HG03095 (cell line): ENCODE measurements at regions not wholly inside any gene's neighbourhood (a gene's known extent, or its start where the extent isn't known, plus 50 kb on each side); places are given as distances from the start of the nearest gene placed in this dataset.

Experiments
- ATAC-seq: cut with Tn5 transposase; IDR thresholded peaks from one replicate; pipeline ENCODE4 v1.9.1; 2021; ENCODE audit warnings: moderate library complexity; ENCODE audit not compliant: unreplicated experiment

DNA sequence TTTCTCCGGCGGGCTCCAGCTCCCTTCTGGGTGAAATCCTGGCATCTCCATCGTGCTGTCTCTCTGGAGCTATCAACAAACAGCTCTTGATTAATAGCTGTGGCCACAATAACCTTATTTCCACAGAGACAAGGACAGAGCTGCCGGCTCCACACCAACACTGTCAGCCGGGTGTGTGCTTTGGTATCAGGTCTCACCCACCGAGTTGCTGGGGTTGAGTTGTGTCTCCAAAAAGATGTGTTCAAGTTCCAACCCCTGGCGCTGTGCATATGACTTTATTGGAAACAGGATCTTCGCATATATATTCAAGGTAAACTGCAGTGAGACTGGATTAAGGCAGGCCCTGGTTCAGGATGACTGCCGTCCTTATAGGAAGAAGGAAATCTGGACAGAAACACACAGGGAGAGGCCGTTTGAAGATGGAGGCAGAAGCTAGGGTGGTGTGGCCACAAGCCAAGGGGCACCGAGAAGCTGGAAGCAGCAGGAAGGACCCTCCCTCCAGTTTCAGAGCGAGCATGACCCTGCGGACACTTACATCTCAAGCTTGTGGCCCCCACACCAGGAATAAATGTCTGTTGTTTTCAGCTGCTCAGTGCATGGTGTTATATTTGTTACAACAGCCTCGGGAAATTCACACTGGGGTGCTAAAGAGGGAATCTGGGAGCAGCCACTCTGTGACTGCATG is 88.4 kb upstream of the TMPRSS2 start:
- ATAC-seq: no peak

DNA sequence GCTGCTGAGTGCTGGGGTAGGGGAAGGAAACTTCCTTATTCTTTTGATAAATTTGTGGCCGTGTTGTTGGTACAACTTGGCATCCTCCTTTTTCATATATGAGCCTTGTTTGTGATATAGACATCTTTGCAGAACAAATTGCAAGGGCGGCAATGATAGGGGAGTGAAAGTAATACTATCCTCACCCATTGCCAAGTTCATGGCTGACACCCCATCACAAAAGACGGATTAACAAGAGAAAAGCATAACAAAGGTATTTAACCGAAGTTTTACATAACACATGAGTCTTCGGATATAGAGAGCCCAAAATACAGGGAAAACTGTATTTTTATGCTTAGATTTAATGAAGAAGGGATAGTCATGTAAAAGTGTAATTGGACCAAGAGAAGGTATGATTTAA is 86.3 kb upstream of the TMPRSS2 start:
- no peak for ATAC-seq

DNA sequence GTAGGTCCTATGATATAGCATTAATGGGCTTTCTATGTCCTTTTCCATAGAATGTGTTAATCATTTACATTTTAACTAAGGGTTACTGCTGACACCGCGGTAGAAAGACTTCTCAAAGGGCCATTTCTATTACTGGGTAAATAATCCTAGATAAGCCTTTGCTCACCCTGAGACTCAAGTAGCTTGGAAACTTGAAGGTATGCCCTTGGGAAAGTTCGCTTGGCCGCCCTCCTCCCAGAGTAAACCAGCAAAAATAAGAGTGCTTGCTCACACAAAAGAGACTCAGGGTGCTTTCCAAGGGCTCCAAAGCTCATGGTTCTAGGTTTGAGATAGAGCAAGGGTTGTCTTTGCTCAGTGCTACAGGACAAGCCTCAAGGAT is 85.8 kb upstream of the TMPRSS2 start:
- no peak for ATAC-seq

DNA sequence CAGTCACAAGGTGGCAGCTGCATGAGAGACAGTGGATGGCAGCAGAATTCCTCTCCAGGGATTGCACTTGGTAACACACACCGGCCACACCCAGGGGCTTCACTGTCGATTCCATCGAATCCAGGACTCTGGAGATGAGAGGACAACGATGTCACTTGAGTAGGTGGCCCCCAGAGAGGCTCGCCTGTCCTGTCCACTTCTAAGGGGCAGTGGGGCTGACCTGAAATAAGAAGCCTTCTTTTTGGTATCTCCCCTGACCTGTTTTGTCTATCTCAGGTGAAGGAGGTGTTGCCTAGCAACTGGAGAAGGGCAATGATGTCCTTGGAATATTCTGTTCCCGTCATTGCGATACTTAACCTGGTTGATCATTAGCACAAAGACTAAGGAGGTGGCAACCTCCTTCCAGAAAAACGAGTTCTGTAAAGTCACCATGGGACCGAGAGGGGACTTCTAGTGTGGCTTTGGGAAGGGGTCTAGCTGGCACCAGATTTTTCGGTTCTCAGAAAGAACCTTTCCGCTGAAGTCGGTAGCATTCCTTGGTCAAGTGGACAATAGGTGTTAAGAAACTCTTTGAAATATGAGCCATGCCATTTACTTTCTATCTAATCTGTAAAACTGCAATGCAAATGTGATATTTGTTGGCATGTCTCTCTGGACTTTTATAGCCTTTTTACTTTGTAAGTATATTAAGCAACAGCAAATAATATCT is 85.2 kb upstream of the TMPRSS2 start:
- ATAC-seq: no peak

DNA sequence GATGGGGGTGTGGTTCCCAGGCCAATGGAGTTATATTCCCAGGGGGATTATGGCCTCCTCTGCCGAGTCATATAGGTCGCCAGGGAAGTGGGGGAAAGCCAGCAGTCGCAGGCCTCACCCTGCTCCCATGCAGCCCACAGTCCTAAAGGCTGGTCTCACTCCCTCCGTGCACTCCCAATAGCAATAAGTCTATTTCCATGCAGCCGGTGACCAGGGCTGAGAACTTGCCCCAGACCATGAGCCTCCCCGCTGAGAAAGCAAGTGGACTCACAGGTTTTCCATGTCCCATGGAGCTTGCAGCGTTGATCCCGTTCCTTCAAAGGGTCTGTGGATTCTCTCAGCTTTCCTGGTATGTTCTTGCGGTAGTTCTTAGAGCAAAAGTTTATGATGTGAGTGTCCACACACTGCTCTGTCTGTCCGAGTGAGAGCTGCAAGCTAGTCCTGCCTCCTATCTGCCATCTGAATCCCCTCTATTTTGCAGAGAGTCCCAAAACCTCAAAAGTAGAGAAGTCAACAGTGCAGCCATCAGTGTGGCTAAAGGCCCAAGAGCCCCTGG is 81.7 kb upstream of the TMPRSS2 start:
- ATAC-seq: no peak

DNA sequence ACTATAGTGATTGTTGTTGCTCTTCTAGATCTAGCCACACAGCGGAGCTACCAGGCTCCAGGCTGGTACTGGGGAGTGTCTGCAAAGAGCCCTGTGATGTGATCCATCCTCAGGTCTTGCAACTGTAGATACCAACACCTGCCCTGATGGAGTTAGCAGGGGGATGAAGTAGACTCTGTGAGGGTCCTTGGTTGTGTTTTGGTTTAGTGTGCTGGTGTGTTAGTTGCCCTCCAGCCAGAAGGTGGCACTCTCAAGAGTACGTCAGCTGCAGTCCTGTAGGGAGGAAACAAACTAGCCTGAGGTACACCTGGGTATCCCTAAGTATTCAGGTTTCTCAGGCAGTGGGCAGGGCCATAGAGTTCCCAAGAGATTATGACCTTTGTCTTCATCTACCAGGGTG is 81.2 kb upstream of the TMPRSS2 start:
- ATAC-seq: no peak

DNA sequence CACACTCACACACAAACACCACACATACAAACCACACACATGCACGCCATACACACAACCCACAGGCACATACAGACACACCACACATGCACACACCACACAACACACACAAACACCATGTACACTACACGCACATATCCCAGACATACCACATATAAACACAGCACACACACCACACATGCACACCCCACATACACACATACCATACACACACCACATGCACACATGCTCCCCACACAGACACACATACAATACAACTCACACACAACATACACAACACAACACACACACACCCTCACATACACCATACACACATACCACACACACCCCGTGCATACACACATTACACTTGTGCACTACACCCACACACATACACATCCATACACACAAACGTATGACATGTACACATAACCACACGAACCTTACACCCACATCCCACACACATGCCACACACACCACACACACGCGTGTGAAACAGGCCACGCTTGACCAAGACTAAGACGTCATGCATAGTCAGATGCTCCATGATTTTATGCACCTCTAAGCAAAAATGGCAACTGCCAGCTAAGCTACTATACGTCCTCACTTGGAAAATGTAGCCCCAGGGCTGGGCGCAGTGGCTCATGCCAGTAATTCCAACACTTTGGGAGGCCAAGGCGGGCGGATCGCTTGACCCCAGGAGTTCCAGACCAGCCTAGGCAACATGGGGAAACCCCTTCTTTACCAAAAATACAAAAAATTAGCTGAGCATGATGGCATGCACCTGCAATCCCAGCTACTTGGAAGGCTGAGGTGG is 77.4 kb upstream of the TMPRSS2 start:
- ATAC-seq: no peak

DNA sequence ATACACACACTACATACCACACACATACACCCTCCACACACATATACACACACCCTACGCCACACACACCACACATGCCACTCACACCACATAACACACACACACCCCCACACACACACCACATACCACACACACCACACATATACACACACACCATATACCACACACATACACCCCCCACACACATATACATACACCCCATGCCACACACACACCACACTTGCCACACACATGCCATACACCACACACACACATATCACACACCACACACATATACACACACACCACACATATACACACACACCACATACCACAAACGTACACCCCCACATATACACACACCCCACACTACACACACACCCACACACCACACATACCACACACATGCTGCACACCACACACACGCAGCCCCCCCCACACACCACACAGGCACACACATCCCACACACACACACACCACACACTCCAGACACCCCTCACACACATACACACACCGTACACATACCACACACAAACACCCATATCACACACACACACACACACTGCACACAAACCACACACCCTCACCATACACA is 76.7 kb upstream of the TMPRSS2 start:
- no peak for ATAC-seq

DNA sequence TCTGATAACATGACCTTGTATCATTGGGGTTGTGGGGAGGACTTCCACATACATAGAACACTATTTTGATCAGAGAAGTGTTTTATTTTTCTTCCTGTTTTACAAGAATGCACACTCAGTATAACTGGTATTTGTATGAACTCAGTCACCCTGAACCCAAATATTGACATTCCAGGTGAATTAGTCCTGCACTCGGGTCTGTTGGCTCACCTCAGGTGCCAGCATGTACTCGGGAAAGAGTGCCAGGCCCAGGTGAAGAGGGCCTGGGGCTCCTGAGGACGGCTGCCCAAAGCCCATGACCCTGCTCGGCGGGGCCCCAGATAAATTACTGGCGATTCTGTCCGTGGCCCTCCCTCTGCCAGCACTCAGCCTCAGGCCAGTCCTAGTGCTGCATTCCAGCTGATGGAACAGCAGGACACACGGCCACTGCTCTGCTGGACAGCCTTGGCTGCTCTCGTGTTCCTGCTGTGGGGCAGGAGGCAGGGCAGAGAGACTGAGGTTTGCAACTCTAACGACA is 75.4 kb upstream of the TMPRSS2 start:
- no peak for ATAC-seq

DNA sequence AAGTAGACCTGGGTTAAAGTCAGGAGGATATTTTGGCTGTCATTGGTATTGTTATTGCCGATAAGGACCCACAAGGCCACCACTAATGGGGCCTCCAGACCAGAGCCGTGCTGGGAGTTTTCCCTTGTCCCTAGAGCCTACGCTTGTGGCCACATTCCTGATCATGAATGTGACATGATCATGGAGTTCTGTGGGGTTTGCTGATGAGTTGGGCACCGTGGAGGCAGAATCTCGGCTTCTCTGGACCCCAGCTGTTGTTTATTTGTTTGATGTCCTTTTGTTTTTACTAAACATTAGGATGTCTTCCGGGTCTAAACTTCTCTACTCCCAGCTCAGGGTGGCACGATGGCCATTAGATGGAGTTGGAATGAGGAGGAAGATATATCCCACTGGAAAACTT is 74.9 kb upstream of the TMPRSS2 start:
- no peak for ATAC-seq

DNA sequence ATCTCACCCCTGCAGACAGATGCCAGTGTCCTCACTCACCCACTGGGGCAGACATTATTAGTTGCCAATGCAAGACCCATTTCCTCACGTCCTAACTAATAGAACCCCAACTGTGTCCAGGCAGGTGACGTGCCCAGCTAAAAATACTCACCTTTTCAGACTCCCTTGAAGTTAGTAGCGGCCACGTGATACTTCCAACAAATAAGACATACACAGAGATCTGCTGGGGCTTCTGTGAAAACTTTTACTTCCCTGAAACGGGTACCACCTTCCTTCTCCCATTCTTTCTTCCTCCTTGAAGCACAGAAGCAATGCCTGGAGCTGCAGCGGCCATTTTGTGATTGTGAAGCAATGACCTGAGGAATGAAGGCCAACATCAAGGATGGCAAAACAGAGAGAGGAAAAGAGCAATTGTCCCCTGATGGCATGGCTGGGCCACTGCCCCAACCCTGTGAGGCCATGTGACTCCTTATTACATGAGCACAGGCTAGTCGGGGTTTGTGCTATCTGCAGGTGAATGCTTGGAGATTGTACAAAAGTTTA is 74.4 kb upstream of the TMPRSS2 start:
- ATAC-seq: no peak

DNA sequence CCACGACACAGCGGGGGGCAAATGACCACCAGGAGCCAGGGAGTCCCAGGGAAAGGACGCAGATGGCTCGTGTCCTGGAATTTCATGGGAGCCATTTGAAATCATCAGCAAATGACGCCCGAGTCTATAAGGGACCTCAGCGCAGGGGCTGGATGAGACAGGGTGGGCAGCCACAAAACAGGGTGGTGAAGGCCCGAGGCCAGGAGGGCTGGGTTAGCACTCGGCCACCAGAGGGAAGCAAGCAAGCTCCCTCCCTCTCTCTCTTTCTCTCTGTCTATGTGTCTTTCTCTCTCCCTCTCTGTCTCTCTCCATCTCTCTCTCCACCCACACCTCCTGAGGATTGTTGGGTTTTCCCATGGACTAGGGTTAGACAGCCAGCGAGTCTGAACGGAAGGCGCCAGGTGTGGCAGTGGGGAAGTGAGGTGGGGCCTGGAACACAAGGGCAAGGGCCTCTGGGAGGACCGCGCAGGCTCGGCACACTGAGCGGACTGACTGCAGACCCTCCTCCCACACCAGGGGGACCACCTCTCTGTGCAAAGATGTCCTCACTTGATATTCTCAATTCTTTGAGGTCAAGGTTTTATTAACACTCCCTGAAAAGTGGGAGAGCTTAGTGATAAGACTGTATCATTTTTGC is 73.8 kb upstream of the TMPRSS2 start:
- no peak for ATAC-seq

DNA sequence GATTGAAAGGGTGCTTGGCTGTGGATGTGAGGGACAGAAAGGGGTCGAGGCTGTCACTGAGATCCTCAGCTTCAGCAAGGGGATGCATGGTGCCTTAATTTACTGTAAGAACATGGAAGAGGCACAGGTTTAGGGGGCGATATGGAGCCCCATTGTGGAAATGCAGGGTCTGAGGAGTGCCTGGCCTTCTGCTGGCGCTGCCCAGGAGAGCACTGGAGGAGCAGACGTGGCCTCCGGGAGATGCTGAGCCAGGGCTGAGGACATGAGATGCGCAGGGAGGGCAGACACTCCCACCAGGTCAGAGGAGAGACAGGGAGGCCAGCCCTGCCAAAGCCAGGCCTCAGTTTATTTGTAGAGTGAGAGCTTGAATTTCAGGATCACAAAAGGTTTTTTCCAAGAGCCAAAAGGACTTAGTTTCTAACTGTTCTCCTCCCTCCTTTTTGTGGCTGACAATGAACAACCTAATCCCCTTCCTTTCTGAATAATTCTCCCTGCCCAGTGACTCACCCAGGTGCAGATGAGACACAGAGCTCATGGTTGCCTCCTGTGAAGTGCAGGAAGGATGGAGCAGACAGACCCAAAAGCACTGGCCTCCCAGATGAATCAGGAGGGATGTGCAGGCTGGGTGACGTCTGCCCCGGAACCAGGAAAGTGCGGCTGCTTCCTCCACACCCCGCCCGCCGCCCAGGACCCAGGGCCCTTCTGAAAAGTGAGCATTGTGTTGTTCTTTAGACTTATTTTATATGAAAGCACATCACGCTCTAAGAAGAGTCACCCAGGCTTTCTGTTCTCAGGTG is 73.0 kb upstream of the TMPRSS2 start:
- no peak for ATAC-seq

DNA sequence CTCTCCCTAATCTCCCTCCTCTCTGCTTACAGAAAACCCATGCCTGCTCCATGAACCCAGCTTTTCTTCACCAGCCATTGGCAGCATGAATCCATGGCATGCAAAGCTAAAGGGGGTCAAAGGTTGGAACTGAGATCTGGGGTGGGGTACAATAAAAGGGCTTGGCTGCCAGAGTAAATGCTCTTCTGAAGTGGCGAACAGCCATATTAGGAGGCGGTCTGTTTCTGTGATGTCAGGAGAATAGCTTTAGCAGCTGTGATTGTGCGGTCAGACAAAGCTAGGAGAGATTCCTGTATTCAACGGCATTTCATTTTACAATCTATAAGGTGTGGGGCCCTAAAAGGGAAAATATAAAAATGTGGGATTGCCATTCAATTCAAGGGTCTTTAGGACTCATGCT is 71.7 kb upstream of the TMPRSS2 start:
- ATAC-seq: no peak

DNA sequence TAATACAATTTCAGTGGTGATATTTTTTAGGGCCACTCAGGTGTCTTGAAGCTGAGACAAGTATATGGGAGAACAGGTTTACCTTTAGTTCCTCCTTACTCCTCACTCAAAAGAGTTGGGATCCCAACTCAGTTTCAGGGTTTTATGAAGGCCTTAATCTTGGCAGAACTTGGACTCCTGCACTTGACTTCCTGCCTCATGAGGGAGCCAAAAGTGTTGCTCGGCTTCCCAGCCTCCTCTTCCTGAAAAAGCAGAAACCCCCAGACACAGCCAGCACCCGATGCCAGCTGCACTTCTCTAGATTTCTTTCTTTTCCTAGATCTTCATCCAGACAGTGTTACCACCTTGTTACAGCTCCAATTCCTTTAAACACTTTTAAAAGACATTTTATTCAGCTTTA is 70.8 kb upstream of the TMPRSS2 start:
- no peak for ATAC-seq

DNA sequence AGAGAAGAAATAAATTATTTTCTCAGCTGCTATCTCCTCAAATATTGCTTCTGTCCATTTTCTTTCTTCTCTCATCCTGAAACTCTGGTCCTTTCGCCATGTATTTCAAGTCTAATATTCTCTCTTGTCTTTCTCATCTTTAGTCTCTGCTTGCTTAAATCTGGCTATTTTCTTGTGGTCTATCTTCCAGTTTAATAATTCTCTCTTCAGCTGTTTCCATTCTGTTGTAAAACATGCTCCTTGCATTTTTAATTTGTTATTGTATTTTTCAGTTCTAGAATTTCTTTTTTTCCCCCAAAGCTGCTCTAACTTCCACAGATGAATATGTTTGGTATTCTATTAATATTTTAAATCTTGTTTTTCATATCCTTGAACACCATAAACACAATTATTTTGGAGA is 70.1 kb upstream of the TMPRSS2 start:
- no peak for ATAC-seq

DNA sequence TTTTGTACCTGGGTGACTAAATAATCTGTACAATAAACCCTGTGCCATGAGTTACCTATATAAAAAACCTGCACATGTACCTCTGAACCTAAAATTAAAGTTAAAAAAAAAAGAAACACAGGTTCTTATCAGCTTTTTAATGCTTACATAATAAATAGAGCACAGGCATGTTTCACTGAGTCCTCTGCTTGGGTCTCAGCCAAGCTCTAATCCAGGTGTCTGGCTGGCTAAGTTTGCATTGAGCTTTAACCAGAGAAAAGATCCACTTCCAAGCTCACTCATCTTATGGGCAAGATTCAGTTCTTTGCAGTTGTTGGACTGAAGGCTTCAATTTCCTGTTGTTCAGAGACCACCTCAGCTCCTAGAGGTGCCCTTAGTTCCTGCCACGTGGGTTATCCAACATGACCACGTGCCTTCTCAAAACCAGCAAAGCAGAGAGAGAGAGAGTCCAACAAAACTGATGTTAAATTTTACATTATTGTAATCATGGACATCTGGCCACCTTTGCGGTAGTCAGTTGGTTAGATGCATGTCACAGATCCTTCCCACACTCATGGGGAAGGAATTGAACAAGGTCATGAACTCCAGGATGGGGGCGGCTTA is 68.2 kb upstream of the TMPRSS2 start:
- ATAC-seq: no peak

DNA sequence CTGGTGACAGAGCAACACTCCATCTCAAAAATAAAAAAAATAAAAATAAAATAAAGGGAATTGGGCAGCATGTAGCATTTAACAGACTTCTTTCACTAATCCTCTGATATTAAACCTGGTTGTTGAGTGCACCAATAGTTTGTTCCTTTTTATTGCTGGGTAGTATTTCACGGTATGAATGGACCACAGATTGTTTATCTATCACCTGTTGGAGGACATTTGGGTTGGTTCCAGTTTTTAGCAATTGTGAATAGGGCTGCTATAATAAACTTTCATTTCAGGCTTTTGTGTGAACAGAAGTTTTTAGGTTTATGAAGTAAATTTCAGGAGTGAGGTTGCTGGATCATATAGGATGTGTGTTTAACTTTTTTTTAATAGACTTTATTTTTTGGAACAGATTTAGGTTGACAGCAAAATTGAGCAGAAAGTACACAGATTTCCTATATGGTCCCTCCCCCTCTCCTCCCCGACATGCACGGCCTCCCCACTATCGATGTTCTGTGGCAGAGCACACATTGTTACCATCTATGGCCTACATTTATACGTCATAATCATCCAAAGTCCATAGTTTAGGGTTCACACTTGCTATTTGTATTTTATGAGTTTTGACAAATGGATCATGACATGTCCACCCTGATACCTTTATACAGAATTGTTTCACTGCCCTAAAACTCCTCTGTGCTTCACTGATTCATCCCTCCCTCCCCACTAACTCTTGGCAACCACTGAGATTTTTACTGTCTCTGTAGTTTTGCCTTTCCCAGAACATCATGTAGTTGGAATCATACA is 66.1 kb upstream of the TMPRSS2 start:
- ATAC-seq: no peak
